GM18498 (cell line): ENCODE measurements at regions not wholly inside any gene's neighbourhood (a gene's known extent, or its start where the extent isn't known, plus 50 kb on each side); places are given as distances from the start of the nearest gene placed in this dataset.
"Not testable (repeated sequence)": the region's sequence is repeated elsewhere in the genome, so short reads cannot be mapped to it uniquely, and the experiment has no call there.

Experiments
- ATAC-seq: cut with Tn5 transposase; IDR thresholded peaks from one replicate; pipeline ENCODE4 v1.9.1; 2021; ENCODE audit warnings: mild to moderate bottlenecking, moderate library complexity; ENCODE audit not compliant: unreplicated experiment

DNA sequence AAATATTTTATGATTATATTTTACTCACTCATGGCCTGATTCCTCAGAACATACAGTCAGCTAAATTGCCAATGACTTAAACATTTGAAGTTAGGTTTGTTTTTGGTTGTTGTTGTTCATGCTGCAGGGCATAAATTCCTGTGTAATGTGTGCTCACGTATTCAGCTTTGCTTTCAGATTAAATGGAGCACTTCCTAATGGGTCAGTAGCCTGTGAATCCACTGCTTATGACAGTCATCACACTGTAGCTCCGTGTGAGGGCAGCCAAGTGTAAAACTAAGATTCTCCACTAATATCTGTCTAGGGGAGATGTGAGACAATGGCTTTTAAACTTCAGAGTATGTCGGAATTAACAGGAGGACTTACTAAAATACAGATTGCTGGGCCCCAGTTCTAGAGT is 955.8 kb downstream of the SPATA31A7 start:
- ATAC-seq: not testable (repeated sequence)
